Rectal smooth muscle tissue (tissue), 1 donor: ENCODE measurements at regions not wholly inside any gene's neighbourhood (a gene's known extent, or its start where the extent isn't known, plus 50 kb on each side); places are given as distances from the start of the nearest gene placed in this dataset.

Experiments used
- H3K27ac ChIP-seq: one replicate; pipeline ENCODE4 v1.7.0; 2013; ENCODE audit warnings: low read depth, low read length, inconsistent platforms
- H3K27me3 ChIP-seq: one replicate; pipeline ENCODE4 v1.7.0; 2013; ENCODE audit warnings: low read length; ENCODE audit not compliant: control insufficient read depth, insufficient read depth
- H3K36me3 ChIP-seq: one replicate; pipeline ENCODE4 v1.7.0; 2013; ENCODE audit warnings: low read length; ENCODE audit not compliant: control insufficient read depth, insufficient read depth
- H3K4me1 ChIP-seq: one replicate; pipeline ENCODE4 v1.7.0; 2013; ENCODE audit warnings: low read length; ENCODE audit not compliant: control insufficient read depth, insufficient read depth
- H3K4me3 ChIP-seq: one replicate; pipeline ENCODE4 v1.7.0; 2013; ENCODE audit warnings: low read length
- H3K9ac ChIP-seq: one replicate; pipeline ENCODE4 v1.7.0; 2013; ENCODE audit warnings: low read length

- Histone ChIP-seq H3K4me1 (peaks cover 3% of the 10 kb centered on the region), H3K4me3 (peak overlapping the region; percentile 52), H3K27ac (peak overlapping the region; percentile 40), H3K27me3 (no peaks in the 10 kb centered on the region), H3K9ac (no peak overlapping the region), H3K36me3 (no peaks in the 10 kb centered on the region)
These were observed 55.2 kb downstream of the FOS start for GRCh38 chr14:75333606-75334548.

GRCh38 chr14:75334549-75335051 lies 56.0 kb downstream of the FOS start:
- H3K27me3 ChIP-seq: no peaks in the 10 kb centered on the region
- H3K27ac ChIP-seq: peak overlapping the region; percentile 40
- H3K9ac ChIP-seq: no peak overlapping the region
- H3K4me3 ChIP-seq: peak overlapping the region; percentile 52
- H3K36me3 ChIP-seq: no peaks in the 10 kb centered on the region
- H3K4me1 ChIP-seq: peaks cover 3% of the 10 kb centered on the region

GRCh38 chr14:75335571-75335970 lies 56.9 kb downstream of the FOS start:
- no peak overlapping the region for H3K9ac ChIP-seq
- no peak overlapping the region for H3K27ac ChIP-seq
- H3K4me3 ChIP-seq: no peak overlapping the region
- H3K27me3 ChIP-seq: no peaks in the 10 kb centered on the region
- H3K4me1 ChIP-seq: peaks cover 3% of the 10 kb centered on the region
- no peaks in the 10 kb centered on the region for H3K36me3 ChIP-seq

- no peaks in the 10 kb centered on the region for H3K36me3 ChIP-seq
- peaks cover 3% of the 10 kb centered on the region for H3K4me1 ChIP-seq
- no peak overlapping the region for H3K27ac ChIP-seq
- no peaks in the 10 kb centered on the region for H3K27me3 ChIP-seq
- H3K9ac ChIP-seq: no peak overlapping the region
- no peak overlapping the region for H3K4me3 ChIP-seq
These were observed 59.8 kb downstream of the FOS start for GRCh38 chr14:75338398-75338797.

- H3K27me3 ChIP-seq: no peaks in the 10 kb centered on the region
- no peak overlapping the region for H3K4me3 ChIP-seq
- H3K4me1 ChIP-seq: peaks cover 3% of the 10 kb centered on the region
- H3K9ac ChIP-seq: no peak overlapping the region
- no peak overlapping the region for H3K27ac ChIP-seq
- H3K36me3 ChIP-seq: no peaks in the 10 kb centered on the region
These were observed 60.4 kb downstream of the FOS start for GRCh38 chr14:75339059-75339458.

GRCh38 chr14:75340921-75341320 lies 62.3 kb downstream of the FOS start:
- Histone ChIP-seq H3K4me3 (no peak overlapping the region), H3K36me3 (no peaks in the 10 kb centered on the region), H3K9ac (no peak overlapping the region), H3K4me1 (no peaks in the 10 kb centered on the region), H3K27me3 (no peaks in the 10 kb centered on the region), H3K27ac (peak overlapping the region; percentile 50)

- H3K27me3 ChIP-seq: no peaks in the 10 kb centered on the region
- H3K4me3 ChIP-seq: no peak overlapping the region
- no peaks in the 10 kb centered on the region for H3K4me1 ChIP-seq
- peak overlapping the region; percentile 50 for H3K27ac ChIP-seq
- no peak overlapping the region for H3K9ac ChIP-seq
- H3K36me3 ChIP-seq: no peaks in the 10 kb centered on the region
These were observed 63.0 kb downstream of the FOS start for GRCh38 chr14:75341620-75342019.

GRCh38 chr14:75342762-75343599 lies 64.4 kb downstream of the FOS start:
- Histone ChIP-seq H3K4me1 (no peaks in the 10 kb centered on the region), H3K36me3 (no peaks in the 10 kb centered on the region), H3K27ac (no peak overlapping the region), H3K4me3 (no peak overlapping the region), H3K9ac (no peak overlapping the region), H3K27me3 (no peaks in the 10 kb centered on the region)

GRCh38 chr14:75343911-75344310 lies 65.3 kb downstream of the FOS start:
- H3K27me3 ChIP-seq: no peaks in the 10 kb centered on the region
- H3K27ac ChIP-seq: no peak overlapping the region
- H3K36me3 ChIP-seq: no peaks in the 10 kb centered on the region
- H3K9ac ChIP-seq: no peak overlapping the region
- H3K4me3 ChIP-seq: no peak overlapping the region
- no peaks in the 10 kb centered on the region for H3K4me1 ChIP-seq

GRCh38 chr14:75344411-75344810 lies 65.8 kb downstream of the FOS start:
- Histone ChIP-seq H3K4me1 (no peaks in the 10 kb centered on the region), H3K36me3 (no peaks in the 10 kb centered on the region), H3K4me3 (no peak overlapping the region), H3K27ac (no peak overlapping the region), H3K9ac (no peak overlapping the region), H3K27me3 (no peaks in the 10 kb centered on the region)

- no peaks in the 10 kb centered on the region for H3K36me3 ChIP-seq
- H3K4me3 ChIP-seq: no peak overlapping the region
- no peak overlapping the region for H3K27ac ChIP-seq
- H3K4me1 ChIP-seq: no peaks in the 10 kb centered on the region
- no peaks in the 10 kb centered on the region for H3K27me3 ChIP-seq
- H3K9ac ChIP-seq: no peak overlapping the region
These were observed 72.0 kb downstream of the FOS start for GRCh38 chr14:75350505-75351060.

- H3K4me1 ChIP-seq: no peaks in the 10 kb centered on the region
- no peak overlapping the region for H3K27ac ChIP-seq
- H3K27me3 ChIP-seq: no peaks in the 10 kb centered on the region
- H3K9ac ChIP-seq: no peak overlapping the region
- H3K4me3 ChIP-seq: no peak overlapping the region
- no peaks in the 10 kb centered on the region for H3K36me3 ChIP-seq
These were observed 68.7 kb upstream of the JDP2 start for GRCh38 chr14:75359098-75359497.
